Kidney (tissue), 13 donors: ENCODE measurements at regions not wholly inside any gene's neighbourhood (a gene's known extent, or its start where the extent isn't known, plus 50 kb on each side); places are given as distances from the start of the nearest gene placed in this dataset.
A peak's percentile ranks its signal among the peaks of the same experiment; 100 is the strongest.

Experiments used
- DNase-seq, 5 donors: peaks; one replicate each; pipeline ENCODE4 v3.0.0-alpha.2; 2013 to 2020
- FAIRE-seq: peaks from 2 replicates; lab custom pipeline; 2012; peaks lifted over from hg19 to GRCh38; lab: Jason Lieb, UNC
- H3K27ac ChIP-seq, 2 donors: one replicate each; pipeline ENCODE4 v1.7.0; 2013; ENCODE audit warnings: low read depth in 2 of 2, low read length in 2 of 2, inconsistent platforms in 1 of 2
- H3K27me3 ChIP-seq: one replicate; pipeline ENCODE4 v1.7.1; 2013; ENCODE audit warnings: low read length, inconsistent platforms; ENCODE audit not compliant: control insufficient read depth, insufficient read depth
- H3K36me3 ChIP-seq, 3 donors: one replicate each; pipeline versions ENCODE4 v1.7.0 to v1.7.1; 2013; ENCODE audit warnings: low read length in 3 of 3, control low read depth in 1 of 3, inconsistent platforms in 1 of 3; ENCODE audit not compliant: insufficient read depth in 3 of 3, control insufficient read depth in 2 of 3
- H3K4me1 ChIP-seq, 3 donors: one replicate each; pipeline versions ENCODE4 v1.7.0 to v1.7.1; 2013; ENCODE audit warnings: low read length in 3 of 3, inconsistent platforms in 1 of 3, low read depth in 1 of 3; ENCODE audit not compliant: control insufficient read depth in 2 of 3, insufficient read depth in 2 of 3
- H3K4me3 ChIP-seq, 3 donors: one replicate each; pipeline versions ENCODE4 v1.7.0 to v1.8.1; 2013; ENCODE audit warnings: low read length in 3 of 3, control low read depth in 1 of 3, inconsistent platforms in 1 of 3
- H3K9ac ChIP-seq, 3 donors: one replicate each; pipeline versions ENCODE4 v1.7.0 to v1.7.1; 2013; ENCODE audit warnings: low read length in 3 of 3, control low read depth in 1 of 3, inconsistent platforms in 1 of 3
- H3K9me3 ChIP-seq, 3 donors: one replicate each; pipeline versions ENCODE4 v1.7.0 to v1.7.1; 2013; ENCODE audit warnings: low read length in 3 of 3, control low read depth in 1 of 3, inconsistent platforms in 1 of 3; ENCODE audit not compliant: control insufficient read depth in 2 of 3, insufficient read depth in 1 of 3
- intact Hi-C: fragments of 100-400 bp; cut with DNase I; formaldehyde crosslinking; loops from one replicate; pipeline ENCODE4 v1.11.1; 2022
- TF ChIP-seq, protein P1 (sequence below): IDR thresholded peaks from 3 replicates; pipeline ENCODE4 v1.5.1; 2012; ENCODE audit warnings: mild to moderate bottlenecking, moderate library complexity, borderline replicate concordance; ENCODE audit not compliant: insufficient read depth; ENCODE audit errors: extremely low read depth
- donor health status: control.
- donor health status: control.
- donor health status: control.
- donor health status: control.
- donor health status: control.
- donor health status: DM: yes; HTN: yes; CAD: no.
- donor health status: Normal renal cell carcinoma (clear cell type).

DNA sequence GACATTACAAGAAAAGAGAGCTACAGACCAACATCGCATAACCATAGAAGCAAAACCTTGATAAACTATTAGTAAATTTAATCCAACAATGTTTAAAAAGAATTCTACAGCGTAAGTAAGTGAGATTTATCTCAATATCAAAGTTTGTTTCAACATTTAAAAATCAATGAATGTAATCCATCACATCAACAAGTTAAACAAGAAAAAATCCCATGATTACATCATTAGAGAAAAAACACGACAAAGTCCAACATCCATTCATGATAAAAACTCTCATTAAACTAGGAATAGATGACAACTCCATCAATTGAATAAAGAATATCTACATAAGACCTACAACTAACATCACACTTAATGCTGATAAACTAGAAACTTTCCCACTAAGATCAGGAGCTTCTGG, 239.0 kb upstream of the GGTLC1 start:
- no peak overlapping the region for H3K27ac ChIP-seq
- H3K4me3 ChIP-seq = no peak overlapping the region
- DNase-seq = no peak
- FAIRE-seq = no peak
- no peaks in the 10 kb centered on the region for H3K27me3 ChIP-seq
- no peaks in the 10 kb centered on the region for H3K4me1 ChIP-seq
- intact Hi-C loops = no loop called here
- TF ChIP-seq, protein P1, sequence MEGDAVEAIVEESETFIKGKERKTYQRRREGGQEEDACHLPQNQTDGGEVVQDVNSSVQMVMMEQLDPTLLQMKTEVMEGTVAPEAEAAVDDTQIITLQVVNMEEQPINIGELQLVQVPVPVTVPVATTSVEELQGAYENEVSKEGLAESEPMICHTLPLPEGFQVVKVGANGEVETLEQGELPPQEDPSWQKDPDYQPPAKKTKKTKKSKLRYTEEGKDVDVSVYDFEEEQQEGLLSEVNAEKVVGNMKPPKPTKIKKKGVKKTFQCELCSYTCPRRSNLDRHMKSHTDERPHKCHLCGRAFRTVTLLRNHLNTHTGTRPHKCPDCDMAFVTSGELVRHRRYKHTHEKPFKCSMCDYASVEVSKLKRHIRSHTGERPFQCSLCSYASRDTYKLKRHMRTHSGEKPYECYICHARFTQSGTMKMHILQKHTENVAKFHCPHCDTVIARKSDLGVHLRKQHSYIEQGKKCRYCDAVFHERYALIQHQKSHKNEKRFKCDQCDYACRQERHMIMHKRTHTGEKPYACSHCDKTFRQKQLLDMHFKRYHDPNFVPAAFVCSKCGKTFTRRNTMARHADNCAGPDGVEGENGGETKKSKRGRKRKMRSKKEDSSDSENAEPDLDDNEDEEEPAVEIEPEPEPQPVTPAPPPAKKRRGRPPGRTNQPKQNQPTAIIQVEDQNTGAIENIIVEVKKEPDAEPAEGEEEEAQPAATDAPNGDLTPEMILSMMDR = no peak
- H3K9ac ChIP-seq = no peak overlapping the region
- H3K36me3 ChIP-seq = no peaks in the 10 kb centered on the region
- H3K9me3 ChIP-seq = no peaks in the 10 kb centered on the region

DNA sequence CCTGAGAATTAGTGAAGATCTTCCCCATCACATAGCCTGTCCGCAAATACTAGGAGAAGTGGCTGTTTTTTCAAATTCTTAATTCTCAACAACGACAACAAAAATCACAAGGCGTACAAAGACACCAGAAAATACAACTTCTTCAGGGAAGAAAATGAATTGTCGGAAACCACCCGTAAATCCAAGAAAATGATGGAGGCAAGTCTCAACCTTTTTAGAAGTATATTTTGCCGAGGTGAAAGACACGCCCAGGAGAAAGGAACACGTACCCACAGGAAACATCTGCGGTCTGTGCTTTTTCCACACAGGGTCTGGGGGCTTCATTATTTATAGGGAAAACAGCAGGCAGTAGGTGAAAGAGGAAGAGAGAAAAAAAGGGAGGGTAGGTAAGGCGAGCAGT, 223.9 kb upstream of the GGTLC1 start:
- DNase-seq (peak in 1 of 5 donors; percentile 8), FAIRE-seq (no peak)
- Histone ChIP-seq H3K9me3 (no peaks in the 10 kb centered on the region), H3K4me1 (no peaks in the 10 kb centered on the region), H3K4me3 (no peak overlapping the region), H3K27ac (no peak overlapping the region), H3K36me3 (no peaks in the 10 kb centered on the region), H3K27me3 (no peaks in the 10 kb centered on the region), H3K9ac (no peak overlapping the region)
- intact Hi-C loops = no loop called here
- TF ChIP-seq, protein P1 = no peak

DNA sequence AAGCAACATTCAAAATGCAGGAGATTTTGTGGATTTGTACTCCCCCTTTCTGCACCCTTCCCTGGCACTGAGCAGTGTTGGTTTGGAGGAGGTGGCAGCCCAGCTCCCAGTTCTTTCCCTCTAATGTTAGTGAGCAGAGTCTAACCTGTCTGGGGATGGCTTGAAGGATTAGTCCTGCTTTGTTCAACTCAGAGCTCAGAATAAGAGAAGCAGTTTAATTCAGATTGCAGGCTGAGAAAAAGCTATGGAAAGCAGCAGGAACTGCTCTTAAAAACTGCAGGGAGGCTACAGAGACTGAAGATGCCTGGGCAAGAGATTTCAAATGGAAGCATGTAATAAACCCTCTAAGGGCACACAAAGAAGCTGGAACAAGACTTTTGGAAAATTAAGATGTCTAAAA, 223.4 kb upstream of the GGTLC1 start:
- no peaks in the 10 kb centered on the region for H3K9me3 ChIP-seq
- no peak overlapping the region for H3K4me3 ChIP-seq
- TF ChIP-seq, protein P1 = no peak
- no peaks in the 10 kb centered on the region for H3K27me3 ChIP-seq
- DNase-seq (no peak), FAIRE-seq (no peak)
- H3K4me1 ChIP-seq = no peaks in the 10 kb centered on the region
- no peaks in the 10 kb centered on the region for H3K36me3 ChIP-seq
- intact Hi-C loops = no loop called here
- H3K27ac ChIP-seq = no peak overlapping the region
- H3K9ac ChIP-seq = no peak overlapping the region

DNA sequence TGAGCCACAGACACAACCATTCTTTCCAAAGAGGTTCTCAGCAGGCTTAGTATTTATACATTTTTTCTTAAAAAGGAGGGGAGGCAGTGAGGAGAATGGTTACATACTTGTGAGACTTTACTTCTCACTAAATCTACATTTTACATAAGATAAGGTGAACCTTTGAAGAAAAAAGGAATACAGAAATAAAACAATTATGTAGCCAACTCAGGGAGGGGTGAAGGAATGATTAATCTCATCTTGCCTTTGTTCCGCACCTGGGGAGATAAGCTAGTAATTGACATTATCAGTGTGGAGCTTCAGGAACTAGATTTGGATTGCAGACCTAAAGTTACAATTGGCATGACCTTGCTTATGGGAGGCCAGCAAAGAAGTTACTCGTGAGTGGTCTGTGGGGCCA, 221.8 kb upstream of the GGTLC1 start:
- intact Hi-C loops = no loop called here
- Histone ChIP-seq H3K27me3 (no peaks in the 10 kb centered on the region), H3K9ac (no peak overlapping the region), H3K27ac (no peak overlapping the region), H3K9me3 (no peaks in the 10 kb centered on the region), H3K4me3 (no peak overlapping the region), H3K4me1 (no peaks in the 10 kb centered on the region), H3K36me3 (no peaks in the 10 kb centered on the region)
- TF ChIP-seq, protein P1 = no peak
- FAIRE-seq (no peak), DNase-seq (no peak)
